AG08395 (cell line): ENCODE measurements at regions not wholly inside any gene's neighbourhood (a gene's known extent, or its start where the extent isn't known, plus 50 kb on each side); places are given as distances from the start of the nearest gene placed in this dataset.

Experiments used
- DNase-seq: peaks from one replicate; pipeline ENCODE4 v3.0.0; 2012; ENCODE audit warnings: mixed read lengths, low spot score

GRCh38 chr2:12254280-12254860, 462.4 kb upstream of the TRIB2 start:
- DNase-seq = no peak

- DNase-seq = no peak
Measured at GRCh38 chr2:12256206-12256605, 460.5 kb upstream of the TRIB2 start.

- DNase-seq = no peak
Measured at GRCh38 chr2:12257476-12257875, 459.3 kb upstream of the TRIB2 start.

GRCh38 chr2:12259493-12259892, 457.2 kb upstream of the TRIB2 start:
- DNase-seq = no peak

GRCh38 chr2:12261986-12262680, 454.6 kb upstream of the TRIB2 start:
- no peak for DNase-seq

GRCh38 chr2:12262681-12263436, 453.9 kb upstream of the TRIB2 start:
- peak; percentile 47 for DNase-seq

GRCh38 chr2:12263730-12264129, 453.0 kb upstream of the TRIB2 start:
- DNase-seq = no peak

GRCh38 chr2:12264146-12264545, 452.6 kb upstream of the TRIB2 start:
- DNase-seq = no peak

- DNase-seq = peak; percentile 10
Measured at GRCh38 chr2:12265646-12266045, 451.1 kb upstream of the TRIB2 start.

- DNase-seq = no peak
Measured at GRCh38 chr2:12267042-12267441, 449.7 kb upstream of the TRIB2 start.

GRCh38 chr2:12269041-12269972, 447.4 kb upstream of the TRIB2 start:
- DNase-seq = no peak

GRCh38 chr2:12270876-12271588, 445.7 kb upstream of the TRIB2 start:
- DNase-seq = no peak

- DNase-seq = no peak
Measured at GRCh38 chr2:12271589-12271984, 445.1 kb upstream of the TRIB2 start.

- DNase-seq = no peak
Measured at GRCh38 chr2:12273111-12273510, 443.6 kb upstream of the TRIB2 start.

GRCh38 chr2:12274591-12274990, 442.1 kb upstream of the TRIB2 start:
- DNase-seq = no peak

GRCh38 chr2:12277241-12278034, 439.3 kb upstream of the TRIB2 start:
- no peak for DNase-seq

GRCh38 chr2:12278217-12278750, 438.5 kb upstream of the TRIB2 start:
- DNase-seq = no peak

- no peak for DNase-seq
Measured at GRCh38 chr2:12282780-12283695, 433.7 kb upstream of the TRIB2 start.

- no peak for DNase-seq
Measured at GRCh38 chr2:12284037-12284436, 432.7 kb upstream of the TRIB2 start.
